IPS-20b (cell line): ENCODE measurements at regions not wholly inside any gene's neighbourhood (a gene's known extent, or its start where the extent isn't known, plus 50 kb on each side); places are given as distances from the start of the nearest gene placed in this dataset.

Source experiments
- H3K27ac ChIP-seq: one replicate; pipeline ENCODE4 v1.5.1; 2013; ENCODE audit warnings: low read length
- H3K27me3 ChIP-seq: 2 replicates; pipeline ENCODE4 v1.6.1; 2013; ENCODE audit warnings: mild to moderate bottlenecking, low read length, inconsistent platforms; ENCODE audit not compliant: insufficient read depth
- H3K36me3 ChIP-seq: 2 replicates; pipeline ENCODE4 v1.6.1; 2013; ENCODE audit warnings: low read depth, mild to moderate bottlenecking, inconsistent platforms, low read length, moderate library complexity; ENCODE audit not compliant: insufficient read depth
- H3K4me1 ChIP-seq: 2 replicates; pipeline ENCODE4 v1.6.1; 2013; ENCODE audit warnings: mild to moderate bottlenecking, control low read depth, inconsistent platforms, low read length, moderate library complexity; ENCODE audit not compliant: insufficient read depth
- H3K4me3 ChIP-seq: 2 replicates; pipeline ENCODE4 v1.5.1; 2013; ENCODE audit warnings: mild to moderate bottlenecking, low read length, inconsistent platforms
- H3K9ac ChIP-seq: 2 replicates; pipeline ENCODE4 v1.6.1; 2013; ENCODE audit warnings: low read depth, mild to moderate bottlenecking, inconsistent platforms, low read length, moderate library complexity
- H3K9me3 ChIP-seq: 2 replicates; pipeline ENCODE4 v1.6.1; 2013; ENCODE audit warnings: mild to moderate bottlenecking, low read depth, low read length, inconsistent platforms; ENCODE audit not compliant: insufficient read depth

DNA sequence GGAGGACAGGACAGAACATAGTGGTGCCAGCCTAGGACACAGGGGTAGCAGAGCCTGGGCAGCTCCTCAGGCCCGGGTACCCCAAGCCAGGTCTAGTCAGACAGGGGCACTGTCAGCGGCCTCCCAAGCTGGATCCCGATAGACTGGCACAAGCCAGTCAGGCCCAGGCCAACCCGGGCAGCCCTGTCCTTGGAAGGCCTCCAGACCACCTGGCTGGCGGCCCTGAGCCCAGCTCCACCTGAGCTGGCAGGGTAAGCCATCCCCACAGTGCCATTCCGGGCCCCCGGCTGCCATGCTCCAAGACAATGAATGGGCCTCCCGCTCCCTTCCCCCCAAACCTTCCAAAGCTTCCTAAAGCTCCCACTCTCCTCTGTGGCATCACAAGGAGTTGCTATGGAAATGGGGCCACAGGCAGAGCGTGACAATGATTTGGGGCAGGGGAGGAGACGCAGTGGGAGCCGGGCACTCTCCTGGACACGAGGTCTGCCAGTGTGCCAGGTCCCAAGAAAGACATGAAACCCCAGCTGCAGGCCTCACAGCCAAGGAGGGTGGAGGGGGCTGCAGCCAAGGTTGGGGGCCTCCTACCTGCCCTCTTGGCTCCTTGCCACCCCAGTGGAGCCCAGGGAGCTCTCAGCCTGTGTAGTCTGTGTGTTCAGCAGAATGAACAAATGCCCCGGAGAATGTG lies 165.6 kb upstream of the LINGO1 start:
- Histone ChIP-seq H3K9me3 (no peaks in the 10 kb centered on the region), H3K36me3 (no peaks in the 10 kb centered on the region), H3K27ac (no peak overlapping the region), H3K27me3 (no peaks in the 10 kb centered on the region), H3K4me1 (no peaks in the 10 kb centered on the region), H3K4me3 (no peak overlapping the region), H3K9ac (no peak overlapping the region)

DNA sequence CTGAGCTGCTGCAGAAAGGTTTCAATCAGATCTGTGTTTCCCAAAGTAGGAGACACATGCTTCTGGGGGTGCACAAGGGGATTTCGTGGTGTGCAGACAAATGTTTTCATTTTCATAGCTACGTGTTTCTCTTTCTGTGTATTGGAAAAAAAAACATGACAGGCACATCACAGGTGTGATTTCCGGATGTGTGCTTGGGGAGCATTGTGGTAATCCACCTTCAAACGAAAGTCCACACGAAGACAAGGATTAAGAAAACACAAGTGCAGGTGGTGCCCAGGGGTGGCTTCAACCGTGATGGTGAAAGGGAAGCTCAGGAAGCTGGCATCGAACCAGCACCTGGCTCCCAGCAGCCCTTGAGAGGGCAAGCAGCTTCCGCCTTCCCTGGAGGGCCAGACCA lies 164.6 kb upstream of the LINGO1 start:
- Histone ChIP-seq H3K36me3 (no peaks in the 10 kb centered on the region), H3K4me1 (no peaks in the 10 kb centered on the region), H3K9ac (no peak overlapping the region), H3K9me3 (no peaks in the 10 kb centered on the region), H3K27me3 (no peaks in the 10 kb centered on the region), H3K27ac (no peak overlapping the region), H3K4me3 (no peak overlapping the region)

GRCh38 chr15:77796046-77796729 lies 163.5 kb upstream of the LINGO1 start:
- Histone ChIP-seq H3K9ac (no peak overlapping the region), H3K36me3 (no peaks in the 10 kb centered on the region), H3K4me1 (no peaks in the 10 kb centered on the region), H3K9me3 (no peaks in the 10 kb centered on the region), H3K27me3 (no peaks in the 10 kb centered on the region), H3K4me3 (no peak overlapping the region), H3K27ac (no peak overlapping the region)

GRCh38 chr15:77795446-77795845 lies 162.7 kb upstream of the LINGO1 start:
- Histone ChIP-seq H3K9me3 (no peaks in the 10 kb centered on the region), H3K27ac (no peak overlapping the region), H3K4me1 (no peaks in the 10 kb centered on the region), H3K36me3 (no peaks in the 10 kb centered on the region), H3K27me3 (no peaks in the 10 kb centered on the region), H3K9ac (no peak overlapping the region), H3K4me3 (no peak overlapping the region)

GRCh38 chr15:77791941-77792340 lies 159.2 kb upstream of the LINGO1 start:
- Histone ChIP-seq H3K4me3 (no peak overlapping the region), H3K36me3 (no peaks in the 10 kb centered on the region), H3K4me1 (no peaks in the 10 kb centered on the region), H3K27me3 (no peaks in the 10 kb centered on the region), H3K9ac (no peak overlapping the region), H3K9me3 (no peaks in the 10 kb centered on the region), H3K27ac (no peak overlapping the region)

DNA sequence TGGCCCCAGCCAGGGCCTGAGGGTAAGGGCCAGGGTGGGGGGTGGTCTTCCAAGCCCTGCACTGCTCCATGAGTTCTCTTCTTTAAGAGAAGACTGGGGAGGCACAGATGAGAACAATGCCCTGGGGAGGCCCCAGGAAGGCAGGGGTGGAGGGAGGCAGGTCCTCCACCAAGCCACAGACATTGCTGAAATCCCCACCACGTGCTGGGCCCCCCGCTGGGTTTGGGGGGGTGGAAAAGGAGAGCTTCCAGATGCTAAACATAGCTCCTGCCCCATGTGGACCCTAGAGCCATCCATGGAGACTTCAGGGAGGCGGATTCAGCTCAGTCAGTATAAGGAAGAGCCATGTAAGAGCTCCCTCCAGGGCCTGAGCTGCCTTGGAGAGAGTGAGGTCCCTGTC lies 157.8 kb upstream of the LINGO1 start:
- Histone ChIP-seq H3K9ac (no peak overlapping the region), H3K9me3 (no peaks in the 10 kb centered on the region), H3K36me3 (no peaks in the 10 kb centered on the region), H3K27ac (no peak overlapping the region), H3K4me1 (no peaks in the 10 kb centered on the region), H3K4me3 (no peak overlapping the region), H3K27me3 (no peaks in the 10 kb centered on the region)

GRCh38 chr15:77786956-77787355 lies 154.2 kb upstream of the LINGO1 start:
- Histone ChIP-seq H3K9ac (no peak overlapping the region), H3K27ac (no peak overlapping the region), H3K36me3 (no peaks in the 10 kb centered on the region), H3K9me3 (no peaks in the 10 kb centered on the region), H3K4me1 (no peaks in the 10 kb centered on the region), H3K4me3 (no peak overlapping the region), H3K27me3 (no peaks in the 10 kb centered on the region)

- no peaks in the 10 kb centered on the region for H3K4me1 ChIP-seq
- no peak overlapping the region for H3K27ac ChIP-seq
Observed at GRCh38 chr15:77786181-77786890, 153.6 kb upstream of the LINGO1 start.

GRCh38 chr15:77784361-77785292 lies 151.9 kb upstream of the LINGO1 start:
- no peaks in the 10 kb centered on the region for H3K9me3 ChIP-seq
- no peak overlapping the region for H3K27ac ChIP-seq
- H3K9ac ChIP-seq: no peak overlapping the region
- H3K4me3 ChIP-seq: no peak overlapping the region
- no peaks in the 10 kb centered on the region for H3K4me1 ChIP-seq
- H3K27me3 ChIP-seq: no peaks in the 10 kb centered on the region
- H3K36me3 ChIP-seq: no peaks in the 10 kb centered on the region

More at GRCh38 chr15:77786181-77786890, 153.6 kb upstream of the LINGO1 start:
- no peaks in the 10 kb centered on the region for H3K36me3 ChIP-seq
- no peaks in the 10 kb centered on the region for H3K27me3 ChIP-seq
- no peak overlapping the region for H3K9ac ChIP-seq
- H3K4me3 ChIP-seq: no peak overlapping the region
- no peaks in the 10 kb centered on the region for H3K9me3 ChIP-seq

DNA sequence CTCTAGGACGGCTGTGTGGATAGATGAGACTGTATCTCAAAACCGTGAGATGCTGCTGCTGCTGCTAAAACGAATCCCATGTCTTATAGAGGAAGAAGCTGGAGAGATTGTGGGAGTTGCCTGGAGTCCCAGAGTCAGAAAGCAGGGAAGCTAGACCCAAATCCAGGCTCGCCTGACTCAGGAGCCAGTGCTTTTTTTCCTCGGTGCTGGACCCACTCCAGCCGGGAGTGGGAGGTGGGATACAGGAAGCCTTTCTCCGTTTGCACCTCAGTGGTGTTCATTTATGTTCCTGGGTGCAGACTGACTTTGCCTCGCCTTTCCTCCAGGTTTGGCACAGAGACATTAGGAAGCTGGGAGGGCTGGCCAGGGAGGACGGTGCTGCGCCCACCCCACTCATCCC lies 150.9 kb upstream of the LINGO1 start:
- Histone ChIP-seq H3K36me3 (no peaks in the 10 kb centered on the region), H3K4me1 (no peaks in the 10 kb centered on the region), H3K27me3 (no peaks in the 10 kb centered on the region), H3K9me3 (no peaks in the 10 kb centered on the region), H3K27ac (no peak overlapping the region), H3K4me3 (no peak overlapping the region), H3K9ac (no peak overlapping the region)

GRCh38 chr15:77782691-77783090 lies 150.0 kb upstream of the LINGO1 start:
- Histone ChIP-seq H3K4me3 (no peak overlapping the region), H3K27me3 (no peaks in the 10 kb centered on the region), H3K4me1 (no peaks in the 10 kb centered on the region), H3K9me3 (no peaks in the 10 kb centered on the region), H3K27ac (no peak overlapping the region), H3K9ac (no peak overlapping the region), H3K36me3 (no peaks in the 10 kb centered on the region)
